NCI-H1436 treated with DMSO at 0.1 percent for 48 hours (cell line): ENCODE measurements at regions not wholly inside any gene's neighbourhood (a gene's known extent, or its start where the extent isn't known, plus 50 kb on each side); places are given as distances from the start of the nearest gene placed in this dataset.

Experiments
- DNase-seq: peaks from one replicate; lab custom pipeline; 2025; lab: John Stamatoyannopoulos, UW

DNA sequence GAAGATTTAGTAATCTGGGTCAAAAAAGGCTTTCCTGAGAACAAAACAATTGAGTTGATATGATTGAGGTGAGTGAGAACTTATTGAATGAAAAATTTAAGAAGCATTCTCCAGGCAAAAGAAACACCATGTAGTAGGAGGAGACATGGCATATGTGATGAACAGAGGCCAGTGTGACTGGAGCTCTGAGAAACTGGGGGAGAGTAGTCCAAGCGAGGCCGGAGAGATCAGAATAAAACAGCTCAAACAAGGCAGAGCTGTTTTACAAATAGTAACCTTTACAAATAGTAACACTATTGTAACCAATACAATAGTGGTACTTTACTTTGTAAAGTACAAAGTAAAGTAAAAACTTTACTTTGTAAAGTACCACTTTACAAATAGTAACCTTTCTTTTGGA lies 1159.1 kb downstream of the PCDH9 start:
- no peak for DNase-seq

DNA sequence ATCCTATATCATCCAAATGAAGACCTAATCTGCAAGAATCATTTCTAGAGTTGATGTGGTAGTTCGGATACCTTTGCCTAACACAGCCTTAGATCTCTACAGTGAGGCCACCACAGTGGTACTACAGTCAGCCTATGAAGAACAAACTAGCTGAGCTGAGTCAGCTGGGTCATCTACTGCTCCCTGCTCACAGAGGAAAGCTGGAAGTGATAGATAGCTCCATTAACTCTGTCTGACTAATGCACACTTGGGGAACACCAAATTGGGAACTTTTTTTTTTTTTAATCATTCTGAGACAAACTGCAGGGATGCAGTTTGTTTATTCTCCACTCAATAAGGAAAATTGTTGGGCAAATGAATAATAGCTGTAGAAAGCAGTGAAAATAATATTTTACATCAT lies 1160.6 kb downstream of the PCDH9 start:
- DNase-seq, result no peak

- no peak for DNase-seq
Observed at GRCh38 chr13:66068683-66069082, 1161.5 kb downstream of the PCDH9 start.

- no peak for DNase-seq
Observed at GRCh38 chr13:66048888-66049287, 1181.2 kb downstream of the PCDH9 start.

GRCh38 chr13:66040506-66040905 lies 1189.6 kb downstream of the PCDH9 start:
- no peak for DNase-seq

DNA sequence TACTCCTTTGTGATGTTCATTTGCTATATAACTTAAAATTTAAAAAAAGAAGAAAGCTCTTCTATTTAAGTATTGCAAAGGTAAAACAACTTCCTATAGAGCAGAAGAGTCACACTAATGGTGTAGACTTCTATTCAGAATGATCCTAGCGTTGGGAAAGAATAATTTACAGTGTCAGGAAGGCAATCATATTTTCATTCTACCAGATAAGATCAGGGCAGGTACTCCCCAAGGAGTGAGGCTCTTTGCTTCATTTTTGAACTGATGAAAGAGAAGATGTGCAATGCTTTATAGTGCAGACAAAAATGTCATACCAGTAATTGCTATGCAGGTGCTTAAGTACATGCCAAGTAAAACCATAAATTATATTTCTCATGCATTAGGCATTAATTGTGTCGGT lies 1193.0 kb downstream of the PCDH9 start:
- no peak for DNase-seq

GRCh38 chr13:66036636-66037035 lies 1193.5 kb downstream of the PCDH9 start:
- DNase-seq, result no peak

GRCh38 chr13:66036024-66036614 lies 1194.0 kb downstream of the PCDH9 start:
- no peak for DNase-seq

DNA sequence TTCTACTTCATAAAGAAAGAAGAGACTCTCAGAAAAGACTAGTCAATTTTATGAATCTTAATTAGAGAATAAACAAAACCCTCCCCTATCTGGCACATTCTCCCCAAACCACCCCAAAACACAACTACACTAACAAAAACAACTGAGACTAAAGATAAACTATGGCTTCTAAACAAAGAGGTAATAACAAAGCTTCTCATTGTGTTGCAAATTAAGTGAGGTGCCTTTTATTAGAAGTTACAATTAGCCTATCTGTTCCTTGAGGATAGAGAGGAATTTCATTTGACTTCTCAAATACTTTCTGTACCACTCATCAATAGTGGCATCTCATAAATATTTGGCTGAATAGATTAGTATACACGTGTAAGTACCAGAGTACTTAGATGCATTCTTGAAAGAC lies 1196.2 kb downstream of the PCDH9 start:
- DNase-seq, result no peak

- DNase-seq, result no peak
Observed at GRCh38 chr13:66021846-66022245, 1208.3 kb downstream of the PCDH9 start.

DNA sequence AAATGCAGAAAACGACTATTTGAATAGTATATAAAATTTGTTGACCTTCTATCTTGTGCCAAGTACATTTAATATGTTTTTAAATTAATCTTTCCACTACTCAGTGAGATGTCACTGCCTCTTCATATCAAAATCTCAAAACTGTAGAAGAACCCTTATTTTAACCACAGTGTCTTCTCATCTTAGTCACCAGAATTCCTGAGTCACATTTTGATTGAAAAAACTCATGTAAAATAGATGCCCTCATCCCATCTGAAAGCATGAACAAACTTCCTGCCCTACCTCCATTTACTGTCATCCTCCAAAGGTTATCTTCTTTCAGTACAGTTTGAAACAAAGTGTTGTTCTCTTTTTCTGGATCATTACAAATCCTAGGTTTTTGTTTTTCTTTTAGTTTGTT lies 1215.4 kb downstream of the PCDH9 start:
- no peak for DNase-seq

- no peak for DNase-seq
Observed at GRCh38 chr13:66009241-66009640, 1220.9 kb downstream of the PCDH9 start.

DNA sequence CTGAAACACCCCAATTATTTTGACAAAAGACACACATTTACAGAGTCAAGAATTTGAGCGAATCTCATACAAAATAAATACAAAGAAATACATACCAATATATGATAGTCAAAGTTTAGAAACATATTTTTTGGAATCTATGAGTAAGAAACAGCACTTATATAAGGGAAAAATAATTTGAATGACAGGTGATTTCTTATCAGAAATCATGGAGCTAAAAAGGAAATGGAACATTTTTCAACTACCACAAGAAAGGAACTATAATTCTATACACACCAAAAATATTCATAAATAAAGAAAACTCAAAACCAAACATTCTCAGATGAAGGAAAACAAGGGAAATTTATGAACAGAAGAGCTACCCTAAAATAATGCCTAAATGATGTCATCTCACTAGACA lies 1226.6 kb downstream of the PCDH9 start:
- DNase-seq, result no peak

DNA sequence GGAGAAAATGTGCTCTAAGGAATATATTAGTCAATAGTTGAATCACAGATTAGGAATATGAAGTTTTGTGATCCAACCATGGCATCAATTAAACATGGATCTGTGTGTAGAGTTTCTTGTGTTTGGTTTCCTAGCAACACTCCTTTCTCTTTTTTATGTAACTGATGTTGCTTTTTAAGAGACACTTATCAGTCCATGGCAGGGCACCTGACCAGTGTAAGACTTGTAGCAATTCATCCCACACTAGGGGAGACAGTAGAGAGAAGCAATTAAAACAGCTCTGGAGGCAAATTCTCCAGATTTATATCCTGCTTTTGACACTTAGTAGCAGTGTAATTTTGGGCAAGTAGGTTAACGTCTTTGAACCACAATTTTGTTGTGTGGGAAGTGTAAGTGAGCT lies 1229.0 kb downstream of the PCDH9 start:
- DNase-seq, result no peak

- no peak for DNase-seq
Observed at GRCh38 chr13:65999411-65999810, 1230.7 kb downstream of the PCDH9 start.

DNA sequence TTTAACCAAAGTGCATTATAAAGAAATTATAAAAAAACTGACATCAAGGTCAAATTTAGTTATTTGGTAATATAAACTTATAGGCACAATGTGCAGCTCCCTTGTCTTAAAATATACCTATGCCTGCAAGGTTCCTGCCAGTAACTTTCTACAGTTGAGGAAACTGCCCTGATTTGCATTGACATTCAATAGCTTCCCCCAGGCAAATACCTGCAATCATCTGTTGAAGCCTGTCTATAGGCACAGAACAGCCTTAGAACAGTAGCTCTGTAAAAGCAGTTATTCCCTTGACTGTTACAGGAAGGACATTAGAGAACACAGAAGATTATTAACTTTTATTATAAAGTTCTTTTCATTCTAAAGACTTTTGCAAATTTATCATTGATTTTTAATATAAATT lies 1239.5 kb downstream of the PCDH9 start:
- DNase-seq, result no peak

DNA sequence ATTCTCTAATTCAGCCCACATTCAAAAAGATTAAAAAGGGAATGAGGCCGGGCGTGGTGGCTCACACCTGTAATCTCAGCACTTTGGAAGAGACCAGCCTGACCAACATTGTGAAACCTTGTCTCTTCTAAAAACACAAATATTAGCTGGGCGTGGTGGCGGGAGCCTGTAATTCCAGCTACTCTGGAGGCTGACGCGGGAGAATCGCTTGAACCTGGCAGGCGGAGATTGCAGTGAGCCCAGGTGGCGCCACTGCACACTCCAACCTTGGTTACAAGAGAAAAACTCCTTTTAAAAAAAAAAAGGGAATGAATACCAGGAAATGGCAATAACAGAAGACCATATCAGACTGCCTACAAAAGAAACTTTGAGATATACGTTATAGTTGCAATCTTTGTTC lies 1244.5 kb downstream of the PCDH9 start:
- DNase-seq, result no peak

- DNase-seq, result no peak
Observed at GRCh38 chr13:65977525-65977924, 1252.6 kb downstream of the PCDH9 start.

- DNase-seq, result no peak
Observed at GRCh38 chr13:65971541-65971940, 1258.6 kb downstream of the PCDH9 start.

DNA sequence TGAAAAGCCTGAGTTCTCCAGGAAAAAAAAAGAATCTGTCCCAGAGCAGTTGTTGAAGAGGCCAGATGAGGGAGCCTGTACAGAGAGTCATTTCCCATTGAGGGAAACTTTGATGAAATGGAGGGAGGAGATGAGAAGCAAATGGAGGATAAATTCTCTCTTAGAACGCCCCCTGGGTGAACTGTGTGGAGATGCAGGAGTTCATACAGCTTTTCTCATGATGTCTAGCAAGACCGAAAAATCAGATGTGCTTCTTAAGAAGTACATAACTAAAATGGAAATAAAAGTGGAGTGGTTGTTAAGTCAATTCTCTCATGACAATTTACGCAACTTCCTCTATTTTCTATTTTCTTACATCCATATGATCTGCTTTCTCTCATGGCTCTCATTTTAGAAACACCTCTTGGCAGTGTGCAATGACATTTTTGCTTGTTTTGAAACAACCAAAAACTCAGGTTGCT lies 1263.1 kb downstream of the PCDH9 start:
- no peak for DNase-seq

DNA sequence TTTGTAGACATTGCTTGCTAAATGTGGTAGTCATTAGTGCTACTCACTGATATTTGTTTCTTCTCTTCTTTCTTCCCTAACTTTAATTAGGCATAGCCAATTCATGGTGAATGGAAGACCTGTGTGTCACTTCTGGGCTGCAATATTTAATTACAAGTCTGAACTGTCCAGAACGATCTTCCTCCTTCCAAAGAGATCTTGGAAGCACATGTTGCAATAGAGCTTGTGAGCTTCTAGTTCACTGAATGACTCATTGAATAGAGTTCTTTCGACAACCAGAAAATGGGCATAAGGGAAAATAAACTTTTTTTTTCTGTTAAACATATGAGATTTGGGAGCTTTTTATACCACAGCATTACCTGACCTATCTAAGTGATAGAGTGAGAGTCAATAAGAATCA lies 1264.6 kb downstream of the PCDH9 start:
- DNase-seq, result no peak

GRCh38 chr13:65964672-65965071 lies 1265.5 kb downstream of the PCDH9 start:
- no peak for DNase-seq

DNA sequence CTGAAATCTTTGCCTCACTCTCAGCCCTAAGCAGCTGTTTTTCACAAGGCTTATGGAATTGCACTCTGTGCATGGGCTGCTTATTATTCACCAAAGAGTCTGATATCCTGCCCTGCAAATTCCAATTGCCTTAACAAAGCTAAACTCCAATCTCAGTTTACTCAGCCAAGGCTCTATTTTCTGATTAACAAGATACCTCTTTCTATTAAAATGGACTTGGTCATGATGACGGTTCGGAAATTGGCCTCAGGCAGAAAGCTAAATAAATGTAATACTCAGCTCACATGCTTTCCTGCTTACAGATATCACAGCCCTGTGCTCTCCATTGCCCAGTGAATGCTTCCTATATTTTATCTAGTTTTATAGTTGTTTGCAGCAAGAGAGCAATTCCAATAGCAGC lies 1270.8 kb downstream of the PCDH9 start:
- no peak for DNase-seq

DNA sequence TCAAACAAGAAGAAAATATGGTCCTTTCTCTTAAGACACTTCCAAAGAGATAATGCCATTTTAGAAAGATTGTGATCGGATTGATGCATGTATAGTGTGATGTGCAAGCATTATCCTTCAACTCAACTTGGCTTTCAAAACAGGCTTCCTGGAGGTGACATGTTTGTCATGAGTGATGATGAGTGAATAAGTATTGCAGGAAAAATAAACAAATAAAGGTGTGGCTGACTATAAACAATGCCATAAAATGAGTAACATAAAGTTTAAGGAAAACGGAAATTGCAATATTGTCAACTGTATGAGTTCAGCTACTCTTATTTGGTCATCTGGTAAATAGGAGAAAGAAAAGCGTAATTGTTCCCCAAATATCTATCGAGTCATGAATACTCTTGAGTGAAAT lies 1283.7 kb downstream of the PCDH9 start:
- no peak for DNase-seq

GRCh38 chr13:65943708-65944107 lies 1286.4 kb downstream of the PCDH9 start:
- no peak for DNase-seq
